ENCODE measurements at regions not wholly inside any gene's neighbourhood (a gene's known extent, or its start where the extent isn't known, plus 50 kb on each side); places are given as distances from the start of the nearest gene placed in this dataset.

DNA sequence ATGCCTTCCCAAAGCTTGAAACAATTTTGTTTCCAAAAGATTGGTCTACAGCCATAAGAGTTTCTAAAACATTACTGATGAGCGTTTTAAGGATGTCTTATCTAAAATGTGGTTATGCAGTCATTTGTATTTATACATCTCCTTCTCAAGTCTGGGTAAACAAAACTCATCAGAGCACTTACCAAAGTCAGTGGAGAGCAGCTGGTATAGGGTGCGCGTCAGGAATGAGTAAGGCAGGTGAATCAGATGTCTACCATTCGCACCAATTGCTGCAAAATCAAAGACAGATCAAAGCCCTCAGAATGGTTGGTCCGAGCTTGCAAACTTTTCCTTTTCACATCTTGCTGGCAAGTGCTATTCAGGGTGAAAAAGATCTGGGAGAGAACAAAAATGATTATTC is 65.6 kb upstream of the FAM171A1 start:
- Histone ChIP-seq H3K9ac (ENCODE audit: low read depth, low read length) (no peak overlapping the region), H3K27me3 (ENCODE audit: insufficient read depth, low read length, poor library complexity) (peaks cover 20% of the 10 kb centered on the region), H4K20me1 (ENCODE audit: insufficient read depth, low read length) (no peaks in the 10 kb centered on the region), H3K4me3 (ENCODE audit: low read depth in 1 of 2, low read length in 2 of 2) (no peak overlapping the region), H3K9me3 (ENCODE audit: insufficient read depth, low read length, severe bottlenecking) (no peaks in the 10 kb centered on the region), H2AFZ (ENCODE audit: low read depth, low read length) (no peak overlapping the region), H3K4me2 (ENCODE audit: insufficient read depth, low read length) (no peak overlapping the region), H3K36me3 (ENCODE audit: insufficient read depth, low read length) (no peaks in the 10 kb centered on the region), H3K79me2 (ENCODE audit: insufficient read depth, low read length) (no peaks in the 10 kb centered on the region), H3K4me1 (ENCODE audit: insufficient read depth, low read length) (peaks cover 9% of the 10 kb centered on the region), H3K27ac (ENCODE audit: low read length) (no peak overlapping the region)
- ATAC-seq (ENCODE audit: insufficient read depth, low read depth): no peak
- DNase-seq: no peak
- no peak for TF ChIP-seq EZH2 (IDR thresholded peaks at IDR 0.05; ENCODE audit: borderline replicate concordance, low read depth, low read length, severe bottlenecking)
- TF ChIP-seq, protein P1, sequence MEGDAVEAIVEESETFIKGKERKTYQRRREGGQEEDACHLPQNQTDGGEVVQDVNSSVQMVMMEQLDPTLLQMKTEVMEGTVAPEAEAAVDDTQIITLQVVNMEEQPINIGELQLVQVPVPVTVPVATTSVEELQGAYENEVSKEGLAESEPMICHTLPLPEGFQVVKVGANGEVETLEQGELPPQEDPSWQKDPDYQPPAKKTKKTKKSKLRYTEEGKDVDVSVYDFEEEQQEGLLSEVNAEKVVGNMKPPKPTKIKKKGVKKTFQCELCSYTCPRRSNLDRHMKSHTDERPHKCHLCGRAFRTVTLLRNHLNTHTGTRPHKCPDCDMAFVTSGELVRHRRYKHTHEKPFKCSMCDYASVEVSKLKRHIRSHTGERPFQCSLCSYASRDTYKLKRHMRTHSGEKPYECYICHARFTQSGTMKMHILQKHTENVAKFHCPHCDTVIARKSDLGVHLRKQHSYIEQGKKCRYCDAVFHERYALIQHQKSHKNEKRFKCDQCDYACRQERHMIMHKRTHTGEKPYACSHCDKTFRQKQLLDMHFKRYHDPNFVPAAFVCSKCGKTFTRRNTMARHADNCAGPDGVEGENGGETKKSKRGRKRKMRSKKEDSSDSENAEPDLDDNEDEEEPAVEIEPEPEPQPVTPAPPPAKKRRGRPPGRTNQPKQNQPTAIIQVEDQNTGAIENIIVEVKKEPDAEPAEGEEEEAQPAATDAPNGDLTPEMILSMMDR (IDR thresholded peaks at IDR 0.05; ENCODE audit: borderline replicate concordance, extremely low read depth, low read length, poor library complexity, severe bottlenecking): no peak

DNA sequence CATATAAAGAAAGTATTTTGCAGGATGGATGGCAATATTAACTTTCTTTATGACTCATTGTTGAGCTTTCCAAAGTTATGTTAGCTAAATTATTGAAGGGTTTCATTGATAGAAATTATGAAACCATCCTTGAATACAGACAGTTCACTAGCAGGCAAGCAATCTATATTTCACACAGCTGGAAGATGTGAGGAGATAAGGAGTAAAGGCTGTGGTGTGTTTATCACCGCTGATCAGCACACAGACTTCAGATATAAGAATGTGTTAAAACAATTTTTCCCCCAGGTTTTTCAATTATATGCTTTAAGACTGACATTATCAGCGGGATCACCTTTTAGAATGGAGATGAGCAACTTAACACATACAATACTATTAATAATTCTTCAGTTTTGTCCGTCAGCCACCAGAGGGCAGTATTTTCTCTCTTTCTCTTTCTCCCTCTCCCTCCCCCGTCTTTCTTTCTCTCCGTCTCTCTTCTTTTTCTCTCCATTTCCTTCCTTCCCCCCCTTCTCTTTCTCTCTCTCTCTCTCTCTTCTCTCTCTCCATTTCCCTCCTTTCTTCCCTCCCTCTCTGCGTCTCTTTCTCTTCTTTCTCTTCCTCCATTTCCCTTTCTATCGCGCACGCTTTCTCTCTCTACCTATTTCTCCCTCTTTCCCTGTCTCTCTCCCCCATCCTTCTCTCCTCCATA is 62.9 kb upstream of the FAM171A1 start:
- Histone ChIP-seq H2AFZ (ENCODE audit: low read depth, low read length) (peak overlapping the region; percentile 85), H3K27me3 (ENCODE audit: insufficient read depth, low read length, poor library complexity) (peaks cover 1% of the 10 kb centered on the region), H3K4me1 (ENCODE audit: insufficient read depth, low read length) (peaks cover 9% of the 10 kb centered on the region), H3K4me3 (ENCODE audit: low read depth in 1 of 2, low read length in 2 of 2) (peak overlapping the region in 1 of 2 experiments; percentile 44; a peak in 2 of 4 replicates), H3K27ac (ENCODE audit: low read length) (no peak overlapping the region), H3K36me3 (ENCODE audit: insufficient read depth, low read length) (no peaks in the 10 kb centered on the region), H3K4me2 (ENCODE audit: insufficient read depth, low read length) (peak overlapping the region; percentile 62), H3K9ac (ENCODE audit: low read depth, low read length) (no peak overlapping the region), H3K9me3 (ENCODE audit: insufficient read depth, low read length, severe bottlenecking) (no peaks in the 10 kb centered on the region), H3K79me2 (ENCODE audit: insufficient read depth, low read length) (no peaks in the 10 kb centered on the region), H4K20me1 (ENCODE audit: insufficient read depth, low read length) (no peaks in the 10 kb centered on the region)
- DNase-seq: peak; percentile 41
- peak; percentile 86 for ATAC-seq (ENCODE audit: insufficient read depth, low read depth)
- TF ChIP-seq, protein P1 (IDR thresholded peaks at IDR 0.05; ENCODE audit: borderline replicate concordance, extremely low read depth, low read length, poor library complexity, severe bottlenecking): peak; percentile 81
- TF ChIP-seq EZH2 (IDR thresholded peaks at IDR 0.05; ENCODE audit: borderline replicate concordance, low read depth, low read length, severe bottlenecking): no peak

DNA sequence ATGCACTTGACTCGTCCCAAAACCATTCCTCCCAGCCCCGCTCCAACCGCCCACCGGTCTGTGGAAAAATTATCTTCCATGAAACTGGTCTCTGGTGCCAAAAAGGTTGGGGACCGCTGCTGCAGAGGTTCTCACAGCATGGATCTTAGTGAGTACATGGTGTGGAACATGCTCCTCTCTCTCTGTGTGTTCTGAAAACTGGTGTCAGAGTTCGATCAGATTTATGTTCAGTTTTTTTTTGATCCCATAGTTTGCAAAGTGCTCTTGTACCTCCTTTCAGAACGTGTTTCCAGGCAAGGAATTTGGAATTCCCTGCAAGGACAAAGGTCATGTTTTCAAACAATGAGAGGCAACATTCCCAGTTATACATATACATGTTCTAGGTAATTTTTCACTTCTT is 61.2 kb upstream of the FAM171A1 start:
- DNase-seq (no peak), ATAC-seq (ENCODE audit: insufficient read depth, low read depth) (no peak)
- H3K4me3 ChIP-seq (ENCODE audit: low read depth in 1 of 2, low read length in 2 of 2): no peak overlapping the region
- peaks cover 3% of the 10 kb centered on the region for H3K27me3 ChIP-seq (ENCODE audit: insufficient read depth, low read length, poor library complexity)
- H3K79me2 ChIP-seq (ENCODE audit: insufficient read depth, low read length): no peaks in the 10 kb centered on the region
- H3K27ac ChIP-seq (ENCODE audit: low read length): no peak overlapping the region
- H3K4me1 ChIP-seq (ENCODE audit: insufficient read depth, low read length): peaks cover 9% of the 10 kb centered on the region
- TF ChIP-seq, protein P1 (IDR thresholded peaks at IDR 0.05; ENCODE audit: borderline replicate concordance, extremely low read depth, low read length, poor library complexity, severe bottlenecking): no peak
- TF ChIP-seq EZH2 (IDR thresholded peaks at IDR 0.05; ENCODE audit: borderline replicate concordance, low read depth, low read length, severe bottlenecking): no peak
- H3K4me2 ChIP-seq (ENCODE audit: insufficient read depth, low read length): no peak overlapping the region
- H3K9me3 ChIP-seq (ENCODE audit: insufficient read depth, low read length, severe bottlenecking): no peaks in the 10 kb centered on the region
- no peaks in the 10 kb centered on the region for H3K36me3 ChIP-seq (ENCODE audit: insufficient read depth, low read length)
- H4K20me1 ChIP-seq (ENCODE audit: insufficient read depth, low read length): no peaks in the 10 kb centered on the region
- no peak overlapping the region for H2AFZ ChIP-seq (ENCODE audit: low read depth, low read length)
- H3K9ac ChIP-seq (ENCODE audit: low read depth, low read length): no peak overlapping the region

Measured in DND-41 (cell line).